ENCODE measurements at regions not wholly inside any gene's neighbourhood (a gene's known extent, or its start where the extent isn't known, plus 50 kb on each side); places are given as distances from the start of the nearest gene placed in this dataset.

- no peak overlapping the region for H3K4me3 Mint-ChIP-seq
- DNase-seq: no peak
- no peak for ATAC-seq (ENCODE audit: low read depth)
- H3K27ac Mint-ChIP-seq: no peak overlapping the region
- peaks cover 6% of the 10 kb centered on the region for H3K9me3 Mint-ChIP-seq
- no peaks in the 10 kb centered on the region for H3K27me3 Mint-ChIP-seq
- POLR2A ChIA-PET: no interaction called here
- no peaks in the 10 kb centered on the region for H3K36me3 Mint-ChIP-seq
- H3K4me1 Mint-ChIP-seq: no peaks in the 10 kb centered on the region
Measured at GRCh38 chr17:72254808-72255449, 134.1 kb downstream of the SOX9 start.

GRCh38 chr17:72255481-72255880, 134.7 kb downstream of the SOX9 start:
- no peak for ATAC-seq (ENCODE audit: low read depth)
- no peak for DNase-seq
- Mint-ChIP-seq H3K27ac (no peak overlapping the region), H3K4me1 (no peaks in the 10 kb centered on the region), H3K27me3 (no peaks in the 10 kb centered on the region), H3K4me3 (no peak overlapping the region), H3K36me3 (no peaks in the 10 kb centered on the region), H3K9me3 (peaks cover 4% of the 10 kb centered on the region)
- POLR2A ChIA-PET: no interaction called here

- no peak for ATAC-seq (ENCODE audit: low read depth)
- DNase-seq: no peak
- no peak overlapping the region for H3K4me3 Mint-ChIP-seq
- POLR2A ChIA-PET: no interaction called here
- H3K36me3 Mint-ChIP-seq: no peaks in the 10 kb centered on the region
- H3K9me3 Mint-ChIP-seq: peaks cover 8% of the 10 kb centered on the region
- no peaks in the 10 kb centered on the region for H3K27me3 Mint-ChIP-seq
- H3K27ac Mint-ChIP-seq: no peak overlapping the region
- H3K4me1 Mint-ChIP-seq: no peaks in the 10 kb centered on the region
Measured at GRCh38 chr17:72258711-72259110, 137.9 kb downstream of the SOX9 start.

GRCh38 chr17:72259922-72260321, 139.1 kb downstream of the SOX9 start:
- no peaks in the 10 kb centered on the region for H3K4me1 Mint-ChIP-seq
- H3K27ac Mint-ChIP-seq: no peak overlapping the region
- POLR2A ChIA-PET: no interaction called here
- ATAC-seq (ENCODE audit: low read depth) (no peak), DNase-seq (no peak)
- peaks cover 4% of the 10 kb centered on the region for H3K9me3 Mint-ChIP-seq
- H3K4me3 Mint-ChIP-seq: no peak overlapping the region
- H3K27me3 Mint-ChIP-seq: no peaks in the 10 kb centered on the region
- no peaks in the 10 kb centered on the region for H3K36me3 Mint-ChIP-seq

GRCh38 chr17:72262766-72263165, 141.9 kb downstream of the SOX9 start:
- no peaks in the 10 kb centered on the region for H3K4me1 Mint-ChIP-seq
- no peak overlapping the region for H3K4me3 Mint-ChIP-seq
- POLR2A ChIA-PET: no interaction called here
- peaks cover 3% of the 10 kb centered on the region for H3K9me3 Mint-ChIP-seq
- H3K27ac Mint-ChIP-seq: no peak overlapping the region
- DNase-seq: no peak
- no peaks in the 10 kb centered on the region for H3K27me3 Mint-ChIP-seq
- ATAC-seq (ENCODE audit: low read depth): no peak
- no peaks in the 10 kb centered on the region for H3K36me3 Mint-ChIP-seq

GRCh38 chr17:72264682-72265405, 144.0 kb downstream of the SOX9 start:
- H3K36me3 Mint-ChIP-seq: no peaks in the 10 kb centered on the region
- POLR2A ChIA-PET: no interaction called here
- no peak for DNase-seq
- H3K27ac Mint-ChIP-seq: no peak overlapping the region
- H3K4me1 Mint-ChIP-seq: no peaks in the 10 kb centered on the region
- H3K9me3 Mint-ChIP-seq: peaks cover 3% of the 10 kb centered on the region
- no peaks in the 10 kb centered on the region for H3K27me3 Mint-ChIP-seq
- H3K4me3 Mint-ChIP-seq: no peak overlapping the region
- no peak for ATAC-seq (ENCODE audit: low read depth)

- POLR2A ChIA-PET: no interaction called here
- H3K4me1 Mint-ChIP-seq: no peaks in the 10 kb centered on the region
- no peak overlapping the region for H3K27ac Mint-ChIP-seq
- no peaks in the 10 kb centered on the region for H3K36me3 Mint-ChIP-seq
- ATAC-seq (ENCODE audit: low read depth): no peak
- DNase-seq: no peak
- H3K4me3 Mint-ChIP-seq: no peak overlapping the region
- H3K9me3 Mint-ChIP-seq: peaks cover 3% of the 10 kb centered on the region
- H3K27me3 Mint-ChIP-seq: no peaks in the 10 kb centered on the region
Measured at GRCh38 chr17:72266112-72266775, 145.4 kb downstream of the SOX9 start.

GRCh38 chr17:72267601-72268000, 146.8 kb downstream of the SOX9 start:
- ATAC-seq (ENCODE audit: low read depth): no peak
- POLR2A ChIA-PET: no interaction called here
- H3K27me3 Mint-ChIP-seq: no peaks in the 10 kb centered on the region
- DNase-seq: no peak
- peaks cover 3% of the 10 kb centered on the region for H3K9me3 Mint-ChIP-seq
- H3K4me1 Mint-ChIP-seq: no peaks in the 10 kb centered on the region
- no peak overlapping the region for H3K27ac Mint-ChIP-seq
- no peaks in the 10 kb centered on the region for H3K36me3 Mint-ChIP-seq
- H3K4me3 Mint-ChIP-seq: no peak overlapping the region

GRCh38 chr17:72268431-72268830, 147.6 kb downstream of the SOX9 start:
- H3K9me3 Mint-ChIP-seq: peaks cover 2% of the 10 kb centered on the region
- no peaks in the 10 kb centered on the region for H3K4me1 Mint-ChIP-seq
- DNase-seq: no peak
- H3K27me3 Mint-ChIP-seq: no peaks in the 10 kb centered on the region
- H3K27ac Mint-ChIP-seq: no peak overlapping the region
- POLR2A ChIA-PET: no interaction called here
- H3K4me3 Mint-ChIP-seq: no peak overlapping the region
- ATAC-seq (ENCODE audit: low read depth): no peak
- no peaks in the 10 kb centered on the region for H3K36me3 Mint-ChIP-seq

GRCh38 chr17:72270273-72270924, 149.6 kb downstream of the SOX9 start:
- no peaks in the 10 kb centered on the region for H3K36me3 Mint-ChIP-seq
- H3K4me1 Mint-ChIP-seq: no peaks in the 10 kb centered on the region
- ATAC-seq (ENCODE audit: low read depth): no peak
- POLR2A ChIA-PET: no interaction called here
- H3K27ac Mint-ChIP-seq: no peak overlapping the region
- no peaks in the 10 kb centered on the region for H3K9me3 Mint-ChIP-seq
- H3K27me3 Mint-ChIP-seq: no peaks in the 10 kb centered on the region
- no peak overlapping the region for H3K4me3 Mint-ChIP-seq
- DNase-seq: no peak

GRCh38 chr17:72271603-72272002, 150.8 kb downstream of the SOX9 start:
- no peaks in the 10 kb centered on the region for H3K27me3 Mint-ChIP-seq
- H3K4me3 Mint-ChIP-seq: no peak overlapping the region
- DNase-seq (no peak), ATAC-seq (ENCODE audit: low read depth) (no peak)
- POLR2A ChIA-PET: no interaction called here
- H3K27ac Mint-ChIP-seq: no peak overlapping the region
- H3K4me1 Mint-ChIP-seq: no peaks in the 10 kb centered on the region
- H3K9me3 Mint-ChIP-seq: peaks cover 3% of the 10 kb centered on the region
- H3K36me3 Mint-ChIP-seq: no peaks in the 10 kb centered on the region

- H3K36me3 Mint-ChIP-seq: no peaks in the 10 kb centered on the region
- POLR2A ChIA-PET: no interaction called here
- H3K9me3 Mint-ChIP-seq: peaks cover 3% of the 10 kb centered on the region
Measured at GRCh38 chr17:72273289-72274056, 152.7 kb downstream of the SOX9 start.

GRCh38 chr17:72274614-72275013, 153.8 kb downstream of the SOX9 start:
- no peaks in the 10 kb centered on the region for H3K36me3 Mint-ChIP-seq
- H3K4me3 Mint-ChIP-seq: no peak overlapping the region
- no peaks in the 10 kb centered on the region for H3K4me1 Mint-ChIP-seq
- H3K9me3 Mint-ChIP-seq: peaks cover 3% of the 10 kb centered on the region
- H3K27ac Mint-ChIP-seq: no peak overlapping the region
- POLR2A ChIA-PET: no interaction called here
- no peaks in the 10 kb centered on the region for H3K27me3 Mint-ChIP-seq
- no peak for ATAC-seq (ENCODE audit: low read depth)
- DNase-seq: no peak

More at GRCh38 chr17:72273289-72274056, 152.7 kb downstream of the SOX9 start:
- Mint-ChIP-seq H3K4me3 (no peak overlapping the region), H3K27ac (no peak overlapping the region), H3K4me1 (no peaks in the 10 kb centered on the region), H3K27me3 (no peaks in the 10 kb centered on the region)
- DNase-seq: no peak
- ATAC-seq (ENCODE audit: low read depth): no peak
